PC-9 (cell line): ENCODE measurements at regions not wholly inside any gene's neighbourhood (a gene's known extent, or its start where the extent isn't known, plus 50 kb on each side); places are given as distances from the start of the nearest gene placed in this dataset.

ENCODE experiments used
- BruUV-seq: library from RNA; stranded (reverse); fragments of 400-500 nt; replicated peaks from 2 replicates; lab custom pipeline; 2021; lab: Mats Ljungman, UMichigan
- CTCF ChIA-PET: fragments of 300-600 bp; sonication (Branson Sonifier 250); formaldehyde crosslinking; loops from one replicate; lab custom pipeline; 2022; ENCODE audit warnings: antibody characterized with exemption; lab: Charles Lee
- POLR2A ChIA-PET: fragments of 300-600 bp; sonication (Branson Sonifier 250); formaldehyde crosslinking; loops from one replicate; lab custom pipeline; 2022; ENCODE audit warnings: antibody characterized with exemption; ENCODE audit not compliant: unreplicated experiment; lab: Charles Lee
- DNase-seq, 2 experiments: peaks; one replicate each; pipeline versions ENCODE4 v3.0.0 to v3.0.0-alpha.2; 2015 to 2022; ENCODE audit warnings: mixed read lengths in 1 of 2
- H2AFZ ChIP-seq: fragments of 200-600 bp; sonication (generic); 2 replicates; pipeline ENCODE4 v1.8.1; 2017; ENCODE audit warnings: antibody characterized with exemption
- H3F3A ChIP-seq: fragments of 200-600 bp; sonication (generic); 2 replicates; pipeline ENCODE4 v1.8.1; 2017; ENCODE audit warnings: antibody characterized with exemption, mild to moderate bottlenecking, low read depth; ENCODE audit not compliant: insufficient read depth
- H3K27ac ChIP-seq: fragments of 200-600 bp; sonication (generic); 2 replicates; pipeline ENCODE4 v1.6.1; 2016; ENCODE audit warnings: mixed run types
- H3K27me3 ChIP-seq: fragments of 200-600 bp; sonication (generic); 2 replicates; pipeline ENCODE4 v1.6.1; 2016; ENCODE audit warnings: low read depth, mixed run types; ENCODE audit not compliant: insufficient read depth
- H3K36me3 ChIP-seq: fragments of 200-600 bp; sonication (generic); 2 replicates; pipeline ENCODE4 v1.6.1; 2016; ENCODE audit warnings: low read depth, mixed run types
- H3K4me1 ChIP-seq: fragments of 200-600 bp; sonication (generic); replicated peaks from 2 replicates; pipeline ENCODE4 v1.6.1; 2016; ENCODE audit warnings: mixed run types; ENCODE audit not compliant: insufficient read depth
- H3K4me2 ChIP-seq: fragments of 200-600 bp; sonication (generic); 2 replicates; pipeline ENCODE4 v1.6.1; 2017; ENCODE audit warnings: mixed run types
- H3K4me3 ChIP-seq: fragments of 200-600 bp; sonication (generic); 2 replicates; pipeline ENCODE4 v1.6.1; 2016; ENCODE audit warnings: mixed run types
- H3K79me2 ChIP-seq: fragments of 200-600 bp; sonication (generic); 2 replicates; pipeline ENCODE4 v1.6.1; 2017; ENCODE audit warnings: low read depth, mixed run types
- H3K9me2 ChIP-seq: fragments of 200-600 bp; sonication (generic); 2 replicates; pipeline ENCODE4 v1.8.1; 2017; ENCODE audit warnings: mild to moderate bottlenecking; ENCODE audit not compliant: insufficient read depth
- H3K9me3 ChIP-seq: fragments of 200-600 bp; sonication (generic); 2 replicates; pipeline ENCODE4 v1.8.1; 2016; ENCODE audit warnings: low read depth; ENCODE audit not compliant: insufficient read depth
- H4K20me1 ChIP-seq: fragments of 200-600 bp; sonication (generic); 2 replicates; pipeline ENCODE4 v1.8.1; 2017; ENCODE audit not compliant: insufficient read depth
- CTCF ChIP-seq: fragments of 200-600 bp; sonication (generic); conservative IDR thresholded peaks from 2 replicates; pipeline ENCODE4 v1.6.1; 2017; ENCODE audit warnings: mixed run types, antibody characterized with exemption, mild to moderate bottlenecking, moderate library complexity
- EZH2 ChIP-seq: fragments of 200-600 bp; sonication (generic); IDR thresholded peaks from 2 replicates; pipeline ENCODE4 v1.8.0; 2017; ENCODE audit warnings: antibody characterized with exemption, low read depth
- intact Hi-C: fragments of 100-400 bp; cut with micrococcal nuclease; formaldehyde crosslinking; loops from one replicate; pipeline ENCODE4 v1.10.0; 2022; ENCODE audit not compliant: unreplicated experiment

- no peak overlapping the region for H2AFZ ChIP-seq
- intact Hi-C loops = loop anchor here (5.0 kb wide), 1 partner anchor 124 kb away; no protein-coding TSS in a partner anchor
- no peaks in the 10 kb centered on the region for H4K20me1 ChIP-seq
- H3K9me3 ChIP-seq = no peaks in the 10 kb centered on the region; the same call in none of the 2 replicates
- ChIA-PET CTCF (no interaction called here), POLR2A (no interaction called here)
- no peak for TF ChIP-seq CTCF
- TF ChIP-seq EZH2 = no peak
- H3K9me2 ChIP-seq = no peaks in the 10 kb centered on the region
- BruUV-seq = no TSS peak
- no peaks in the 10 kb centered on the region for H3K27me3 ChIP-seq
- no peaks in the 10 kb centered on the region for H3K36me3 ChIP-seq
- no peak overlapping the region for H3K4me2 ChIP-seq
- H3K79me2 ChIP-seq = no peaks in the 10 kb centered on the region
- no peak for DNase-seq
- H3K4me1 ChIP-seq = peaks cover 16% of the 10 kb centered on the region
- H3K27ac ChIP-seq = no peak overlapping the region
- H3F3A ChIP-seq = peaks cover 15% of the 10 kb centered on the region; the same call in 1 of the 2 replicates
- H3K4me3 ChIP-seq = no peak overlapping the region
These were observed 144.3 kb downstream of the ABCC12 start for GRCh38 chr16:48011466-48011865.

GRCh38 chr16:48008011-48008525, 147.7 kb downstream of the ABCC12 start:
- CTCF ChIA-PET = no interaction called here
- Histone ChIP-seq H3K4me3 (no peak overlapping the region), H3K9me2 (no peaks in the 10 kb centered on the region), H3K27me3 (no peaks in the 10 kb centered on the region), H3K4me1 (peaks cover under 1% of the 10 kb centered on the region; the same call in 1 of the 2 replicates), H3K27ac (no peak overlapping the region), H3K9me3 (no peaks in the 10 kb centered on the region; the same call in none of the 2 replicates), H3K79me2 (no peaks in the 10 kb centered on the region), H4K20me1 (no peaks in the 10 kb centered on the region), H3K36me3 (no peaks in the 10 kb centered on the region), H3K4me2 (no peak overlapping the region), H3F3A (no peaks in the 10 kb centered on the region), H2AFZ (no peak overlapping the region)
- POLR2A ChIA-PET = no interaction called here
- BruUV-seq = no TSS peak
- intact Hi-C loops = no loop called here
- no peak for TF ChIP-seq EZH2
- TF ChIP-seq CTCF = no peak
- DNase-seq = no peak

GRCh38 chr16:48004141-48004695, 151.6 kb downstream of the ABCC12 start:
- Histone ChIP-seq H3K36me3 (no peaks in the 10 kb centered on the region), H4K20me1 (no peaks in the 10 kb centered on the region), H3K9me2 (no peaks in the 10 kb centered on the region), H3F3A (no peaks in the 10 kb centered on the region), H3K27ac (no peak overlapping the region), H3K4me3 (no peak overlapping the region), H3K27me3 (no peaks in the 10 kb centered on the region), H3K79me2 (no peaks in the 10 kb centered on the region), H3K4me1 (no peaks in the 10 kb centered on the region), H3K9me3 (no peaks in the 10 kb centered on the region; the same call in 1 of the 2 replicates), H2AFZ (no peak overlapping the region), H3K4me2 (no peak overlapping the region)
- intact Hi-C loops = no loop called here
- CTCF ChIA-PET = no interaction called here
- no peak for TF ChIP-seq EZH2
- no peak for TF ChIP-seq CTCF
- no peak for DNase-seq
- BruUV-seq = no TSS peak
- POLR2A ChIA-PET = no interaction called here
